ENCODE measurements at regions not wholly inside any gene's neighbourhood (a gene's known extent, or its start where the extent isn't known, plus 50 kb on each side); places are given as distances from the start of the nearest gene placed in this dataset.

DNA sequence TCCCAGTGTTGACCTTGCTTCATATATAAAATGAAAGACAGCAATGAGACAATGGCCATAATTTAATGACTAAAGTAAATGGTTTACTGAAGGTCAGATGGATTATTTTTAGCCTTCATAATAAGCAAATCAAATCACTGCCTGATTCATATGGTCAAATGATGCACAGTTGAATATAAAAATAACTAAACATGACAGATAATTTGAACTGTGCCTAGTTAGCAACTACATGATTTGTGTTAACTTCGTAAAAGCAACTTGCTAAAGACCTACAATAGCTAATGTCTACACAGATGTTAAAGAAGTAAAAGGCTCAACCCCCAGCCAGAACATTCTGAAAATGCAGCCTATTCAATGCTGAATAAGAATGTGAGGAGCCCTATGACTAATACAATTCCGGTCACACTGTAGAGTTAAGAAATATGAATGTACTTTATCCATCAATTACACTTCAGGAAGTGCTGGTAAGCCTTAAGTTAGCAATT, 590.8 kb upstream of the CDH2 start:
- WGBS (ENCODE audit: missing lambda C conversion rate), result 35% methylated on average over 2 of the region's 2 CpGs
- Histone ChIP-seq H3K27ac (no peak overlapping the region), H3K9me3 (no peaks in the 10 kb centered on the region), H3K4me3 (no peak overlapping the region), H3K4me1 (0 out of 3 replicates have a peak, but pooled peaks cover 3% of the 10 kb centered on the region), H3K4me2 (no peak overlapping the region)
- FAIRE-seq (no peak), ATAC-seq (no peak), DNase-seq (ENCODE audit: low read depth in 1 of 2, low spot score in 1 of 2) (no peak)
- POLR2A ChIA-PET, result interaction anchor here (0.7 kb wide), 1 partner anchor 25 kb away, joined by 3 read pairs; no protein-coding TSS in a partner anchor
- CTCF ChIA-PET, result no interaction called here
- TF ChIP-seq NFE2L2 (conservative IDR thresholded peaks at IDR 0.05; ENCODE audit: low read length), result no peak

DNA sequence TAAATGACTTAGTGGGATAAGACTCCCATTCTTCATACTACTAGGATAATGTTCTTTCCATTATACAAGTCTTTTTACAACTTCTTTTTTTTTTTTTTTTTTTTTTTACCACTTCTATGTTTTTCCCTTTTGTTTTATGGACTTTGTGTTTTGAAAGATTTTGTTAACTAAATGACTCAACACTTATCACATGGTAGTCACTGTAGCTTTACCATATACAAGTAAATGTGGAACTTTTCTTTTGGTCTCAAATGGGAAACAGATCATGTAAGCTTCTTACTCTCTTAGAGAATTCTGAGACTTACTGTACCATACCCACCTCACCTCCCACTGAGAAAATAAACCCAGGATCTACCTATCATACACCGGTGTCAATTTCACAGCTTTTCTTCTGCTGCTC, 590.3 kb upstream of the CDH2 start:
- no peak for DNase-seq (ENCODE audit: low read depth in 1 of 2, low spot score in 1 of 2)
- WGBS (ENCODE audit: missing lambda C conversion rate), result 42% methylated on average over 1 of the region's 1 CpG
- no peak for FAIRE-seq
- ChIA-PET POLR2A (interaction anchor here (0.7 kb wide), 1 partner anchor 25 kb away, joined by 3 read pairs; no protein-coding TSS in a partner anchor), CTCF (no interaction called here)
- Histone ChIP-seq H3K4me3 (no peak overlapping the region), H3K9me3 (no peaks in the 10 kb centered on the region), H3K4me1 (0 out of 3 replicates have a peak, but pooled peaks cover 3% of the 10 kb centered on the region), H3K27ac (no peak overlapping the region), H3K4me2 (no peak overlapping the region)
- no peak for ATAC-seq
- no peak for TF ChIP-seq EHMT2 (IDR thresholded peaks at IDR 0.05; ENCODE audit: low read depth)
- no peak for TF ChIP-seq HDAC2 (IDR thresholded peaks at IDR 0.05)
- TF ChIP-seq POLR2A (IDR thresholded peaks at IDR 0.05; ENCODE audit: low read length), result no peak
- TF ChIP-seq RNF2 (IDR thresholded peaks at IDR 0.05; ENCODE audit: borderline replicate concordance, low read depth), result no peak
- no peak for TF ChIP-seq ZSCAN20 (CRISPR knock-in tag; IDR thresholded peaks at IDR 0.05)
- no peak for TF ChIP-seq CHD2 (IDR thresholded peaks at IDR 0.05; ENCODE audit: low read length, partially characterized antibody)
- TF ChIP-seq HEYL (CRISPR knock-in tag; IDR thresholded peaks at IDR 0.05), result no peak
- TF ChIP-seq FOXS1 (CRISPR knock-in tag; IDR thresholded peaks at IDR 0.05), result no peak
- TF ChIP-seq, protein P1, sequence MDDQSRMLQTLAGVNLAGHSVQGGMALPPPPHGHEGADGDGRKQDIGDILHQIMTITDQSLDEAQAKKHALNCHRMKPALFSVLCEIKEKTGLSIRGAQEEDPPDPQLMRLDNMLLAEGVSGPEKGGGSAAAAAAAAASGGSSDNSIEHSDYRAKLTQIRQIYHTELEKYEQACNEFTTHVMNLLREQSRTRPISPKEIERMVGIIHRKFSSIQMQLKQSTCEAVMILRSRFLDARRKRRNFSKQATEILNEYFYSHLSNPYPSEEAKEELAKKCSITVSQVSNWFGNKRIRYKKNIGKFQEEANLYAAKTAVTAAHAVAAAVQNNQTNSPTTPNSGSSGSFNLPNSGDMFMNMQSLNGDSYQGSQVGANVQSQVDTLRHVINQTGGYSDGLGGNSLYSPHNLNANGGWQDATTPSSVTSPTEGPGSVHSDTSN (IDR thresholded peaks at IDR 0.05), result no peak

DNA sequence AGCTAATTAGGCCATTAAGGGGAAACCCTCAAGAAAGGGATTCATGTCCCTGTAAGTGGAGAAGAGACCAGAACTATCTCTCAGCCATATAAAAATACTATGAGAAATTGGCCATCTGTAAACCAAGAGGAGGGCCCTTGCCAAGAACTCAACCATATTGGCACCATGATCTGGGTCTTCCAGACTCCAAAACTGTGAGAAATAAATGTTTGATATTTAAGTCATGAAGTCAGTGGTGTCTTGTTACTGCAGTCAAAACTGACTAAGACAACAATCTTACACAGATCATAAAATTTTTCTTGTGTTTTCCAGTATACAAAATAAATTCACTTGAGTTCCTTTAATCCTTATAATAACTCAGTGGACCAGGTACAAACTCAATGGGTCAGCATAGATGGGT, 589.8 kb upstream of the CDH2 start:
- H3K4me1 ChIP-seq, result 0 out of 3 replicates have a peak, but pooled peaks cover 3% of the 10 kb centered on the region
- DNase-seq (ENCODE audit: low read depth in 1 of 2, low spot score in 1 of 2) (no peak), ATAC-seq (no peak), FAIRE-seq (no peak)
- ChIA-PET POLR2A (no interaction called here), CTCF (no interaction called here)
- H3K27ac ChIP-seq, result no peak overlapping the region
- no peak for TF ChIP-seq FOXS1 (CRISPR knock-in tag; IDR thresholded peaks at IDR 0.05)
- TF ChIP-seq HOXB5 (CRISPR knock-in tag; IDR thresholded peaks at IDR 0.05), result no peak
- TF ChIP-seq HOXB13 (CRISPR knock-in tag; IDR thresholded peaks at IDR 0.05; ENCODE audit: low read depth), result no peak
- TF ChIP-seq ZSCAN20 (CRISPR knock-in tag; IDR thresholded peaks at IDR 0.05), result no peak
- no peaks in the 10 kb centered on the region for H3K9me3 ChIP-seq
- H3K4me3 ChIP-seq, result no peak overlapping the region
- H3K4me2 ChIP-seq, result no peak overlapping the region

DNA sequence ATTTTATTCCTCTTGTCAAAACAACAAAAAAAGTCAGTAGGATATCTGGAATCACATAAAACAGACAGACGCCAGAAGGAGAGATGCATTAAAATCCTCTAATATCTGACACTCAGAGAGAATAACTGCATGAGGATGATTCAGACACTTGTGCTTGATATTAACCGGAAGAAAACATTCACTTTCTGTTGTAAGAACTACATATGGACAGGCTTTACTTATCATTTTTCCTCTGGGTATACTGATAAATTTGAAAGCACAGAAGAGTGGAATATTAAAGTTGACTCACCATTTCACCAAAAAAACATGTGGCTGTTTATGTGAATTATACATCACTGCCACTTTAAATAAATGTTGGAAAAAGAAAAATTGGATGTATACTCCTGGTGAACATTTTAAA, 589.1 kb upstream of the CDH2 start:
- 0 out of 3 replicates have a peak, but pooled peaks cover 3% of the 10 kb centered on the region for H3K4me1 ChIP-seq
- 54% methylated on average over 2 of the region's 2 CpGs for WGBS (ENCODE audit: missing lambda C conversion rate)
- DNase-seq (ENCODE audit: low read depth in 1 of 2, low spot score in 1 of 2), result no peak

DNA sequence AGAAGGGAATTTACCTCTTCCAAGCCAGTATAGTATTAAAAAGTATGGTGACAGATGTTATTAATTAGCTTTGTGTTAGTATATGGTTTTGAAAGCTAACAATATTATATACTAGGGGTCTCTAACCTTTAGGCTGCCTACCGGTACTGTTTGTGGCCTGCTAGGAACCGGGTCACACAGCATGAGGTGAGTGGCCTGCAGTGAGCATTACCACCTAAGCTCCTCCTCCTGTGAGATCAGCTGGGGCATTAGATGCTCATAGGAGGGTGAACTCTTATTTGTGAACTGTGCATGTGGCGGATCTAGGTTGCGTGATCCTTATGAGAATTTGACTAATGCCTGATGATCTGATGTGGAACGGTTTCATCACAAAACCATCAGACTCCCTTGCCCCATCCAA, 583.4 kb upstream of the CDH2 start:
- Histone ChIP-seq H3K4me1 (no peaks in the 10 kb centered on the region), H3K4me2 (no peak overlapping the region), H3K9me3 (no peaks in the 10 kb centered on the region), H3K27ac (no peak overlapping the region), H3K4me3 (no peak overlapping the region)
- FAIRE-seq (no peak), DNase-seq (ENCODE audit: low read depth in 1 of 2, low spot score in 1 of 2) (no peak), ATAC-seq (no peak)
- ChIA-PET POLR2A (no interaction called here), CTCF (no interaction called here)
- 51% methylated on average over 5 of the region's 5 CpGs for WGBS (ENCODE audit: missing lambda C conversion rate)
- TF ChIP-seq NR3C1 (IDR thresholded peaks at IDR 0.05) (no peak), HEYL (CRISPR knock-in tag; IDR thresholded peaks at IDR 0.05) (no peak), RNF2 (IDR thresholded peaks at IDR 0.05; ENCODE audit: borderline replicate concordance, low read depth) (no peak), CHD4 (IDR thresholded peaks at IDR 0.05; ENCODE audit: borderline replicate concordance) (no peak), GATA3 (IDR thresholded peaks at IDR 0.05; ENCODE audit: borderline replicate concordance) (no peak), ESRRA (IDR thresholded peaks at IDR 0.05; ENCODE audit: borderline replicate concordance, low read length) (no peak), CHD2 (IDR thresholded peaks at IDR 0.05; ENCODE audit: low read length, partially characterized antibody) (no peak), MAFK (IDR thresholded peaks at IDR 0.05; ENCODE audit: partially characterized antibody) (no peak), RFX5 (IDR thresholded peaks at IDR 0.05) (no peak), HOXB13 (CRISPR knock-in tag; IDR thresholded peaks at IDR 0.05; ENCODE audit: low read depth) (no peak)
- TF ChIP-seq, protein P2, sequence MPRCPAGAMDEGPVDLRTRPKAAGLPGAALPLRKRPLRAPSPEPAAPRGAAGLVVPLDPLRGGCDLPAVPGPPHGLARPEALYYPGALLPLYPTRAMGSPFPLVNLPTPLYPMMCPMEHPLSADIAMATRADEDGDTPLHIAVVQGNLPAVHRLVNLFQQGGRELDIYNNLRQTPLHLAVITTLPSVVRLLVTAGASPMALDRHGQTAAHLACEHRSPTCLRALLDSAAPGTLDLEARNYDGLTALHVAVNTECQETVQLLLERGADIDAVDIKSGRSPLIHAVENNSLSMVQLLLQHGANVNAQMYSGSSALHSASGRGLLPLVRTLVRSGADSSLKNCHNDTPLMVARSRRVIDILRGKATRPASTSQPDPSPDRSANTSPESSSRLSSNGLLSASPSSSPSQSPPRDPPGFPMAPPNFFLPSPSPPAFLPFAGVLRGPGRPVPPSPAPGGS (IDR thresholded peaks at IDR 0.05), result no peak
- TF ChIP-seq, protein P3, sequence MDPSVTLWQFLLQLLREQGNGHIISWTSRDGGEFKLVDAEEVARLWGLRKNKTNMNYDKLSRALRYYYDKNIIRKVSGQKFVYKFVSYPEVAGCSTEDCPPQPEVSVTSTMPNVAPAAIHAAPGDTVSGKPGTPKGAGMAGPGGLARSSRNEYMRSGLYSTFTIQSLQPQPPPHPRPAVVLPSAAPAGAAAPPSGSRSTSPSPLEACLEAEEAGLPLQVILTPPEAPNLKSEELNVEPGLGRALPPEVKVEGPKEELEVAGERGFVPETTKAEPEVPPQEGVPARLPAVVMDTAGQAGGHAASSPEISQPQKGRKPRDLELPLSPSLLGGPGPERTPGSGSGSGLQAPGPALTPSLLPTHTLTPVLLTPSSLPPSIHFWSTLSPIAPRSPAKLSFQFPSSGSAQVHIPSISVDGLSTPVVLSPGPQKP (IDR thresholded peaks at IDR 0.05; ENCODE audit: low read depth, low read length), result no peak

More for the DNA sequence above, 589.1 kb upstream of the CDH2 start:
- H3K4me3 ChIP-seq, result no peak overlapping the region
- no peaks in the 10 kb centered on the region for H3K9me3 ChIP-seq
- FAIRE-seq, result no peak
- H3K4me2 ChIP-seq, result no peak overlapping the region
- POLR2A ChIA-PET, result no interaction called here
- CTCF ChIA-PET, result no interaction called here
- TF ChIP-seq EP300 (IDR thresholded peaks at IDR 0.05) (no peak), PHF8 (IDR thresholded peaks at IDR 0.05; ENCODE audit: borderline replicate concordance, low read depth) (no peak), FOXS1 (CRISPR knock-in tag; IDR thresholded peaks at IDR 0.05) (no peak), EHF (CRISPR knock-in tag; IDR thresholded peaks at IDR 0.05) (no peak)
- ATAC-seq, result no peak
- no peak overlapping the region for H3K27ac ChIP-seq
